Endothelial cell (in vitro differentiated cells): ENCODE measurements at regions not wholly inside any gene's neighbourhood (a gene's known extent, or its start where the extent isn't known, plus 50 kb on each side); places are given as distances from the start of the nearest gene placed in this dataset.
A peak's percentile ranks its signal among the peaks of the same experiment; 100 is the strongest.

Experiments used
- DNase-seq: peaks from one replicate; pipeline ENCODE4 v3.0.0; 2021; ENCODE audit warnings: low spot score
- H3K27ac Mint-ChIP-seq: one replicate; pipeline ENCODE4 v1.8.0; 2021; ENCODE audit warnings: mixed read lengths, inconsistent platforms; ENCODE audit not compliant: unreplicated experiment
- H3K27me3 Mint-ChIP-seq: one replicate; pipeline ENCODE4 v1.8.0; 2021; ENCODE audit warnings: mild to moderate bottlenecking, moderate library complexity, mixed read lengths, inconsistent platforms; ENCODE audit not compliant: unreplicated experiment
- H3K36me3 Mint-ChIP-seq: one replicate; pipeline ENCODE4 v1.8.0; 2021; ENCODE audit warnings: mild to moderate bottlenecking, low read depth, mixed read lengths, inconsistent platforms; ENCODE audit not compliant: unreplicated experiment
- H3K4me1 Mint-ChIP-seq: one replicate; pipeline ENCODE4 v1.8.0; 2021; ENCODE audit warnings: mild to moderate bottlenecking, mixed read lengths, inconsistent platforms; ENCODE audit not compliant: unreplicated experiment
- H3K4me3 Mint-ChIP-seq: one replicate; pipeline ENCODE4 v1.8.0; 2021; ENCODE audit warnings: mild to moderate bottlenecking, mixed read lengths, inconsistent platforms; ENCODE audit not compliant: unreplicated experiment
- H3K9me3 Mint-ChIP-seq: one replicate; pipeline ENCODE4 v1.8.0; 2021; ENCODE audit warnings: mixed read lengths, inconsistent platforms; ENCODE audit not compliant: unreplicated experiment
- TF ChIP-seq, protein P1 (sequence below): fragments of 200-600 bp; sonication (generic); IDR thresholded peaks from one replicate; pipeline ENCODE4 v1.5.0; 2021; ENCODE audit warnings: antibody characterized with exemption; ENCODE audit not compliant: unreplicated experiment

DNA sequence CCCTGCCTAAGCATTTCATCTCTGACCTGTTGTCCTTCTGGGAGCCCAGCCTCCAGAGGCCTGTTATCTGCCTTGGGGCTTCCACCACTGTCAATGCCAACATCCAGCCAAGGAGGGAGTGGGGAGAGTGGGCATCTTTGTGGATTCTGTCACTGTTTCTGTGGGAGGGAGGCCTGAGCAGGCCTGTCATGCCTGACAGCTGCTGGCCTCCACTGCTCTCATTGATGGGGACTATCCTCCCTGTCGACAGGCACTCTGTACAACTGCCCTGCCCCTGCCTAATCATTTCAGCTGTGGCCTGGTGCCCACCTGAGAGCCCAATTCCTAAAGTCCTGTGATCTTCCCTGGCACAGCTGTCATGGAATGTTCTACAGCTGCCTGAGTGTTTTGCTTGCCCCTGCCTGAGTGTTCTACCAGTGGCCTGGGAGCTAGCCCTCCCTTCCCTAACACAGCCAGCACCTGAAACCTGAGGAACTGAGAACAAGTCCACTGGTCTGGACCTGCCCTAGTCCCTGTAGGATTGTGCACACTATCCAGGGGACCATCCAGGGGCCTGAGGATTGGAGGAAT lies 145.3 kb downstream of the FAM83B start:
- H3K9me3 Mint-ChIP-seq = no peaks in the 10 kb centered on the region
- DNase-seq = no peak
- H3K4me1 Mint-ChIP-seq = no peaks in the 10 kb centered on the region
- H3K27me3 Mint-ChIP-seq = peaks cover 2% of the 10 kb centered on the region
- H3K4me3 Mint-ChIP-seq = no peak overlapping the region
- H3K36me3 Mint-ChIP-seq = no peaks in the 10 kb centered on the region
- no peak overlapping the region for H3K27ac Mint-ChIP-seq
- TF ChIP-seq, protein P1, sequence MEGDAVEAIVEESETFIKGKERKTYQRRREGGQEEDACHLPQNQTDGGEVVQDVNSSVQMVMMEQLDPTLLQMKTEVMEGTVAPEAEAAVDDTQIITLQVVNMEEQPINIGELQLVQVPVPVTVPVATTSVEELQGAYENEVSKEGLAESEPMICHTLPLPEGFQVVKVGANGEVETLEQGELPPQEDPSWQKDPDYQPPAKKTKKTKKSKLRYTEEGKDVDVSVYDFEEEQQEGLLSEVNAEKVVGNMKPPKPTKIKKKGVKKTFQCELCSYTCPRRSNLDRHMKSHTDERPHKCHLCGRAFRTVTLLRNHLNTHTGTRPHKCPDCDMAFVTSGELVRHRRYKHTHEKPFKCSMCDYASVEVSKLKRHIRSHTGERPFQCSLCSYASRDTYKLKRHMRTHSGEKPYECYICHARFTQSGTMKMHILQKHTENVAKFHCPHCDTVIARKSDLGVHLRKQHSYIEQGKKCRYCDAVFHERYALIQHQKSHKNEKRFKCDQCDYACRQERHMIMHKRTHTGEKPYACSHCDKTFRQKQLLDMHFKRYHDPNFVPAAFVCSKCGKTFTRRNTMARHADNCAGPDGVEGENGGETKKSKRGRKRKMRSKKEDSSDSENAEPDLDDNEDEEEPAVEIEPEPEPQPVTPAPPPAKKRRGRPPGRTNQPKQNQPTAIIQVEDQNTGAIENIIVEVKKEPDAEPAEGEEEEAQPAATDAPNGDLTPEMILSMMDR = no peak

DNA sequence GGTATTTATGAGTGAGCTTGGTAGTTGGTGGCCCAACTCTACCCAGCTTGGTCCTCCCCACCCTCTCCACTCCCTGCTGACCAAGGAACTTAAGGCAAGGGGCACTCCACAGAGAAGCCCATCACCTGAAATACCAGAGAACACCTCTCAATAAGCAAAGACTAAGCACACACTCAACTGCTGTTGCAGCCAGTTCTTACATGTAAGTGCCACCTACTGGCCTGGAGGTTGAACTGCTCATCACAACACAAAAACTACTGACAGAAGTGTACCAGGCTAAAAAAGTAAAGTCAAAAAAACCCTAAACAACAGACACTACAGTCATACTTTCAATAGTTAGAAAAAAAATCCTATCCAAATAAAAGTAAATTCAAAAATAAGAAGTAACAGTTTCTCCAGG lies 146.2 kb downstream of the FAM83B start:
- no peak for DNase-seq
- H3K27ac Mint-ChIP-seq = no peak overlapping the region

DNA sequence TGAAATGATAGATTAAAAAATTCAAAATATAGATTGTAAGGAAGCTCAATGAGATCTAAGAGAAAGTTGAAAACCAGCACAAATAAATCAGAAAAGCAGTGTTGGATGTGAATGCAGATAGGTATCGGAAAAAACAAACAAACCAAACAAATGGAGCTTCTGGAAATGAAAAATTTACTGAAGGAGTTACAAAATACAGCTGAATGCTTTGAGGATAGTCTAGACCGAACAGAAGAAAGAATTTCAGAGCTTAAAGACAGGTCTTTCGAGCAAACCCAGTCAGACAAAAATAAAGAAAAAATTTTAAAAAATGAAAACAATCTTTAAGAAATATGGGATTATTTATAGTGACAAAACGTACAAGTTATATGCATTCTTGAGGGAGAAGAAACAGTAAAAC lies 146.7 kb downstream of the FAM83B start:
- H3K27me3 Mint-ChIP-seq = peaks cover 2% of the 10 kb centered on the region
- no peaks in the 10 kb centered on the region for H3K4me1 Mint-ChIP-seq
- H3K9me3 Mint-ChIP-seq = no peaks in the 10 kb centered on the region
- H3K27ac Mint-ChIP-seq = no peak overlapping the region
- TF ChIP-seq, protein P1 = no peak
- no peak overlapping the region for H3K4me3 Mint-ChIP-seq
- no peak for DNase-seq
- H3K36me3 Mint-ChIP-seq = no peaks in the 10 kb centered on the region

More for the DNA sequence above, 146.2 kb downstream of the FAM83B start:
- Mint-ChIP-seq H3K27me3 (peaks cover 2% of the 10 kb centered on the region), H3K4me1 (no peaks in the 10 kb centered on the region), H3K9me3 (no peaks in the 10 kb centered on the region), H3K4me3 (no peak overlapping the region), H3K36me3 (no peaks in the 10 kb centered on the region)
- TF ChIP-seq, protein P1 = peak; percentile 63

DNA sequence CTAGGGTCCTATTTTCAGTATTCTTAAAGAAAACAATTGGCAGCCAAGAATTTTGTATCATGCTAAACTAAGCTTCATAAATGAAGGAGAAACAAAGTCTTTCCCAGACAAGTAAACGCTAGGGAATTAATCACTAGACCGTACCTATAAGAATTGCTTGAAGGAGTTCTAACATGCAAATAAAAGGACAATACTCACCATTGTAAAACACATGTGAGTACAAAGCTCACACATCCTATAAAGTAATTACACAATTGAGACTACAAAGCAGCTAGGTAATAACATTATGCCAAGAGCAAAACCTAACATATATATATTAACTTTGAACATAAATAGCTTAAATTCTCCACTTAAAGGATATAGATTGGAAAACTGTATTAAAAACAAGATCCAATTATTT lies 147.4 kb downstream of the FAM83B start:
- Mint-ChIP-seq H3K27ac (no peak overlapping the region), H3K4me3 (no peak overlapping the region), H3K4me1 (no peaks in the 10 kb centered on the region), H3K36me3 (no peaks in the 10 kb centered on the region), H3K27me3 (peaks cover 2% of the 10 kb centered on the region), H3K9me3 (no peaks in the 10 kb centered on the region)
- DNase-seq = no peak
- TF ChIP-seq, protein P1 = no peak

DNA sequence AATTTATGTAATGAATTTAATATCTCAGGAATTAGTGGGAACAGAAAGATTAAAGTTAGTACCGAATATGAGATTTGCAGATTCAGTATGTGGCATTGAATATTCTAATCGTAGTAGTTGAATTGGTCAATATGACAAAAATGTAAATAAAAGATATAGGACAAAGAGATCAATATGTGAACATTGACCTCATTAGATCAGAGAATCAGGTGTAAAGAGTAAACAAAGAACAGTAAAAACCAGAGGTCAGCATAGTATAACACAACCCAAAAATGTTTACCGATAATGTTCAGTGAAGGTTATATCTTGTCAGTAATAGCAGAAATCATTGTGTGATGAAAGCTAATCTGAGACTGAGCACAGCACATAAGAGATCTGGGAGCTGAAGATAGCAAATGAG lies 152.0 kb downstream of the FAM83B start:
- Mint-ChIP-seq H3K27ac (no peak overlapping the region), H3K9me3 (no peaks in the 10 kb centered on the region), H3K27me3 (no peaks in the 10 kb centered on the region), H3K36me3 (no peaks in the 10 kb centered on the region), H3K4me3 (no peak overlapping the region), H3K4me1 (no peaks in the 10 kb centered on the region)
- DNase-seq = no peak
- TF ChIP-seq, protein P1 = no peak
